GM18502 (cell line): ENCODE measurements at regions not wholly inside any gene's neighbourhood (a gene's known extent, or its start where the extent isn't known, plus 50 kb on each side); places are given as distances from the start of the nearest gene placed in this dataset.
A peak's percentile ranks its signal among the peaks of the same experiment; 100 is the strongest.
"Not testable (repeated sequence)": the region's sequence is repeated elsewhere in the genome, so short reads cannot be mapped to it uniquely, and the experiment has no call there.

Experiments
- ATAC-seq: cut with Tn5 transposase; IDR thresholded peaks from one replicate; pipeline ENCODE4 v1.9.1; 2021; ENCODE audit warnings: mild to moderate bottlenecking; ENCODE audit not compliant: unreplicated experiment, poor library complexity

DNA sequence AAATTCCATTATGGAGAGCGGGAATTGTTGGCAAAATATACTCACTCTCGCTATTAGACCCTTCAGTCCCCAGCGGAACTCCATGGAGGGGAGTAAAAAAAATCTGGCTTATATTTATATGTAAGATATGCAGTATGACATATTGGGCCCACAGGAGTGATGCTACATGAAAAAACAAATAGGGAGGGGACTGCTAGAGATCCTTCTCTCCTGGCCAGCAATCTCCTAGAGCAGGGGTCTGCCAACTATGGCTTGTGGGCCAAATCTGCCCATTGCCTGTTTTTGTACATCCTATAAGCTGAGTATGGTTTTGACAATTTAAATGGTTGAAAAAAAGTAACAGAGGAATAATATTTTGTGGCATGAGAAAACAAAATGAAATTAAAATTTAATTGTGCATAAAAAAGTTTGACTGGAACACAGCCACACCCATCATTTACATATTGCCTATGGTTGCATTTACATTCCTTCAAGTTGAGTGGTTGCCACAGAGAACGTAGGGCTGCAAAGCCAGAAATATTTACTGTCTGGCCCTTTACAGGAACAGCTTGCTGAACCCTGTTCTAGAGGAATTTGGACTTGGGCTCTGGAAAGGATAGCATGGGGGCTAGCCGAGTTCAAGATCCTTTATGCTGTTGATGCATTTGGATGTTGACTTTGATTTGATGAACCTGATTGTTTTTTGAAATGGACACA lies 197.3 kb upstream of the CLINT1 start:
- ATAC-seq, result no peak

DNA sequence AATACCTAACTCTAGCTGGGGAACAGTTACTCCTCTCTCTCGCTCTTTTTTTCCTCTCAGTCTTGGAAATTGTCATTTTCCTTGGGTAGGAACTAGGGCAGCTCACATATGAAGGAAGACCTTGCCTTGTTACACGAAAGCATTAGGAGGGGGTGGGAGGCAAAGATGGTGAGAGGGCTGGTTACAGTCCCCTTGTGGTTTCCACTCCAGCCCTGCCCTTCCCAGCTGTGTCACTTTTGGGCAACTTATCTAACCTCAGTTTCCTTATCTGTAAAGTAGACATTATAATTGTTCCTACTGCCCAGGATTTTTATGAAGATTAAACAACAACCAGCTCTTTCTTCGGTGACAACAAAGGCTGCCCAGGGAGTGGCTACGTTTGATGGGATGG lies 196.2 kb upstream of the CLINT1 start:
- ATAC-seq, result no peak

DNA sequence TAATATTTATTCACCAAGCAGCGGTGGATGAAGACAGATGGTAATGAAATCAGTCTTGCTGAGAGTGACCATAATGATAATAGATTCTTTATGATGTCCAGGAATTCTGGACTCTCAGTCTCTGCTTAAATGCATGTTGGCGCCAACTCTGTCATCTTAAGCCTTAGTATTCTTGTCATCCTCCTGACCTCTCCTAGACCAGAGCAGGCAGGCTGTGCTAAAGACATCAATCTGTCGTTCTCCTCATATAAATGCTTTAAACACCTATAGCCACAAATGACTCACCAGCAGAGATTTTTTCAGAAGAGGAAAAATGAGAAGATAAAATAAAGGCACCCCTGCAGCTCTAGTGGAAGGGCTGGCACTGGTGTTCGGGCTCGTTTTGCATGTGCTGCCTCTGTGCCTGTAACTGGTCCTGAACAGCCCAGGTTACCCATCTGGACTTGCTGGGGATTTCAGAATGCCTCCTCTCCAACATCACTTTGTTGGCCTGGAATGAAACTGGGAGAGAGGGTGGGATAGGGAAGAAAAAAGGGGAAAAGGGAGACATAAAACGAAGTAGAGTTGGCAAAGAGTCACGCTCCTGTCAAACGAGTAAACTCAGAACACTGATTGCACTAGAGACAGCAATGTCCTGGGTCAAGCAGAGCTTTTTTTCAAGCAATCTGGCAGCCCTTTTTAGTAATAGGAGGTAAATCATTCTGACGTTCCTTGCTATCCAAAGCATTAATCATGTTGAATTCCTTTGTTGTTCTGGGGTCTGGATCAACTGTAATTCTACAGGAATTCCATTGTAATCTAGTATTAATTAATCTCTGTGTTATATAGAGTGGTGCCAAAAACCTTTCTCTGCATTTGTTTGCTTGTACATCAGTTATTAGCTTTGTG lies 195.5 kb upstream of the CLINT1 start:
- no peak for ATAC-seq

- ATAC-seq, result no peak
Measured at GRCh38 chr5:158051036-158051435, 192.1 kb upstream of the CLINT1 start.

DNA sequence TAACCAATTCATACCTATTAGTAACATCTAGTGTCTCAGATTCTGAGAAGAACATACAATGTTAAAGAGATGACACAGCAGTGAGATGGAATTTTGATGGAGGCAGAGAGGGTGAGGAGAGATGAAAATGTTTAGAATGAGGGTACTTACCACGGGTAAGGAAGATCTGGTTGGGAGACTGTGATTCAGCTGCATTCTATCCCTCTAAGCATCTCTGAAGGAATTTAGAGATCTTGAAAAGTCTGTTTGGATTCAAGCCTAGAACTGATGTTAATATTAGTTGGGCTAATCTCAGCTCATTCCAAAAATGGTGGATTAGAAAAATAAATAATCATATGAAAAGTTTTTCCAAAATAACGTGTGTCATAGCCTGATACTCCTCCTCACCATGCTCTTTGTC lies 191.5 kb upstream of the CLINT1 start:
- no peak for ATAC-seq

GRCh38 chr5:158049459-158049858 lies 190.5 kb upstream of the CLINT1 start:
- ATAC-seq, result no peak

DNA sequence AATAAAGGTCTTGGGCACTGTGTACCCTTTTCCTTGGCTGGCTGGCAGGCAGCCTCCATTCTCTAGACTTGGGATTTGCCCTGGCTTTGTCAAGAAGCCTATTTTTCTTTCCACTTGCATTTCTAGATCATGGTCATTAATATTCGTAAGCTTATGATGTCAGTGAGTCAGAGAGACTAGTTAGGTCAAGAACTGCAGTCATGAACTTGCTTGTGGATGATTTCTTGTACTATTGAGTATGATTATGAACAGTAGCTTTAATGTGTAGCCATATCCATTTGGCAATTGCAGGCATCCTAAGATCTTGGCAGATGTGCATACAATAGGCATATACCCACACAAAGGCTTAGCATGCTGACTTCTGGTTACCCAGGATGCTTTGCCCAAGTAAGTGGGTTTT lies 186.8 kb upstream of the CLINT1 start:
- no peak for ATAC-seq

DNA sequence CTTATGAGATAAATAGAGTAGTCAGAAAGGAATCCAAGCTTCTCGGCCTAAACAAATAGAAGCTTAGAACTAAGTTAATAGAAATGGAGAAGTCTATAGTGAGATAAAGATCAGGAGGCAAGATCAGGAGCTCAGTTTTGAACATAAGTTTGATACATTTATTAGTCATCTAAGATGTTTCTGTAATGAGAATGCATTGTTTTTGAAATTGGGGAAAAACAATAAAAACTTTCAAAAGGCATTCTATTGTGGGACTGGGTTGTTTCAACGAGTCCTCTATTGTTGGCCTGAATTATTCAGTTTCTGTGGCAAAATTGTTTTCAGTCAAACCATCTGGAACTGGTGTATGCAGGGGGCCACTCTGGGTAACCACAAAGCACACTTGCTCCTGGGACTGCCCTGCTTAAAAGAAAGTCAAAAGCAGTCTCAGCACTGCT lies 181.0 kb upstream of the CLINT1 start:
- peak; percentile 91 for ATAC-seq

- peak; percentile 20 for ATAC-seq
Measured at GRCh38 chr5:158039441-158039840, 180.5 kb upstream of the CLINT1 start.

DNA sequence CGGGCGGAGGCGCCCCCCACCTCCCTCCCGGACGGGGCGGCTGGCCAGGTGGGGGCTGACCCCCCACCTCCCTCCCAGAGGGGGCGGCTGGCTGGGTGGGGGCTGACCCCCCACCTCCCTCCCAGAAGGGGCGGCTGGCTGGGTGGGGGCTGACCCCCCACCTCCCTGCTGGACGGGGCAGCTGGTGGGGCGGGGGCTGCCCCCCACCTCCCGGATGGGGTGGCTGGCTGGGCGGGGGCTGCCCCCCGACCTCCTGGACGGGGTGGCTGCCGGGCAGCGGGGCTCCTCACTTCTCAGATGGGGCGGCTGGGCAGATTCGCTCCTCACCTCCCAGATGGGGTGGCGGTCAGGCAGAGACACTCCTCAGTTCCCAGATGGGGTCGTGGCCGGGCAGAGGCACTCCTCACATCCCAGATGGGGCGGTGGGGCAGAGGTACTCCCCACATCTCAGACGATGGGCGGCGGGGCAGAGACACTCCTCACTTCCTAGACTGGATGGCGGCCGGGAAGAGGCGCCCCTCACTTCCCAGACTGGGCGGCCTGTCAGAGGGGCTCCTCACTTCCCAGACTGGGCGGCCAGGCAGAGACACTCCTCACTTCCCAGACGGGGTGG lies 178.1 kb upstream of the CLINT1 start:
- ATAC-seq, result not testable (repeated sequence)

DNA sequence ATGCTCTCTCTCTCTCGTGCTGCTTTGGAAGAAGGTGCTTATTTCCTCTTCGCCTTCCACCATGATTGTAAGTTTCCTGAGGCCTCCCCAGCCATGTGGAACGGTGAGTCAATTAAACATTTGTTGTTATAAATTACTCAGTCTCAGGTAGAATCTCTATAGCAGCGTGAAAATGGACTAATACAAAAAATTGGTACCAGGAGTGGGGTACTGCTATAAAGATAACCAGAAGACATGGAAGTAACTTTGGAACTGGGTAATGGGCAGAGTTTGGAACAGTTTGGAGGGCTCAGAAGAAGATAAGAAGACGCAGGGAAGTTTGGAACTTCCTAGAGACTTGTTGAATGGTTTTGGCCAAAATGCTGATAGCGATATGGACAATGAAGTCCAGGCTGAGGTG lies 175.6 kb upstream of the CLINT1 start:
- ATAC-seq, result not testable (repeated sequence)

- ATAC-seq, result no peak
Measured at GRCh38 chr5:158033724-158034123, 174.8 kb upstream of the CLINT1 start.

- no peak for ATAC-seq
Measured at GRCh38 chr5:158033076-158033475, 174.1 kb upstream of the CLINT1 start.

- ATAC-seq, result no peak
Measured at GRCh38 chr5:158032246-158032645, 173.3 kb upstream of the CLINT1 start.

GRCh38 chr5:158027806-158028775 lies 169.1 kb upstream of the CLINT1 start:
- ATAC-seq, result no peak

GRCh38 chr5:158026304-158027031 lies 167.5 kb upstream of the CLINT1 start:
- ATAC-seq, result no peak

GRCh38 chr5:158023266-158023665 lies 164.3 kb upstream of the CLINT1 start:
- no peak for ATAC-seq

DNA sequence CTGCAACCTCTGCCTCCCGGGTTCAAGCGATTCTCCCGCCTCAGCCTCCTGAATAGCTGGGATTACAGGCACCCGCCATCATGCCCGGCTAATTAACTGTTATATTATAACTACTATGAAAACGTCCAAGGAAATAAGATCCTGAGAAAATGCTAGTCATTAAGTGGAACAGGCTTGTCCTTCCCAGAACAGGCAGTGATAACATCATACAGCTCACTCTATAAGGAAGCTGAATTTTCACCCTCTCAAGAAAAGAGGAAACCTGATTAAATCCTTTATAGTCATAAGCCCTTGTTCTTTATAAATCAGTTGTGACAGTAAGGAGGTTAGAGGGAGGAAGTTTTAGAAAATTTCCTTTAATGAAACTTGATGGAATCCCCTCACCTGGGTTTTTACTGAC lies 163.9 kb upstream of the CLINT1 start:
- ATAC-seq, result no peak

DNA sequence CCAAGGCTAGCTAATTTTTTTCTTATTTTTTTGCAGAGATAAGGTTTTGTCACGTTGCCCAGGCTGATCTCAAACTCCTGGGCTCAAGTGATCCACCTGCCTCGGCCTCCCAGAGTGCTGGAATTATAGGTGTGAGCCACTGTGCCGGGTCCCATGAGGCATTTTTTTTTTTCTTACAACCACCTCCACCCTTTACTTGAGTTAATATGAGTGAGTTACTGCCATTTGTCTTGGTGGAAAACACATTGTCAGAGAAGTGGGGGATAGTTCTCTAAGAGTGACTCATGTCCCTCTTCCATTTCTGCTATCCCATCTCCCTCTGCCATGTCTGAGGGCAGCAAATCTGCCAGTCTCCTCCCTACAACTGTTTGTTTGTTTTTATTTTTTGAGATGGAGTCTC lies 163.4 kb upstream of the CLINT1 start:
- ATAC-seq, result no peak
